GM12891 (cell line): ENCODE measurements at regions not wholly inside any gene's neighbourhood (a gene's known extent, or its start where the extent isn't known, plus 50 kb on each side); places are given as distances from the start of the nearest gene placed in this dataset.
"Not testable (repeated sequence)": the region's sequence is repeated elsewhere in the genome, so short reads cannot be mapped to it uniquely, and the experiment has no call there.

ENCODE experiments used
- DNase-seq: peaks from one replicate; pipeline ENCODE4 v3.0.0; 2011; ENCODE audit warnings: low spot score; ENCODE audit not compliant: insufficient read length
- FAIRE-seq: peaks from 2 replicates; lab custom pipeline; 2011; peaks lifted over from hg19 to GRCh38; lab: Jason Lieb, UNC
- PAX5 ChIP-seq: IDR thresholded peaks from 2 replicates; pipeline ENCODE4 v1.6.1; 2011; ENCODE audit warnings: low read length, moderate library complexity, mild to moderate bottlenecking; ENCODE audit not compliant: insufficient read depth, severe bottlenecking
- POLR2A ChIP-seq: IDR thresholded peaks from 2 replicates; pipeline ENCODE4 v1.6.1; 2011; ENCODE audit warnings: low read depth, low read length, control low read depth
- POLR2AphosphoS5 ChIP-seq: IDR thresholded peaks from 2 replicates; pipeline ENCODE4 v1.6.1; 2011; ENCODE audit warnings: low read depth, low read length, control low read depth
- POU2F2 ChIP-seq: IDR thresholded peaks from 2 replicates; pipeline ENCODE4 v1.6.1; 2011; ENCODE audit warnings: low read depth, mild to moderate bottlenecking, control low read depth, low read length, moderate library complexity
- SPI1 ChIP-seq: IDR thresholded peaks from 2 replicates; pipeline ENCODE4 v1.6.1; 2011; ENCODE audit warnings: low read depth, low read length, control low read depth
- TAF1 ChIP-seq: IDR thresholded peaks from 2 replicates; pipeline ENCODE4 v1.6.1; 2011; ENCODE audit warnings: low read depth, low read length, control low read depth

- TF ChIP-seq PAX5 = no peak
- TF ChIP-seq TAF1 = no peak
- TF ChIP-seq SPI1 = no peak
- TF ChIP-seq POLR2A = no peak
- no peak for TF ChIP-seq POU2F2
- FAIRE-seq (no peak), DNase-seq (no peak)
These were observed 82.0 kb upstream of the SLC39A10 start for GRCh38 chr2:195575016-195575415.

DNA sequence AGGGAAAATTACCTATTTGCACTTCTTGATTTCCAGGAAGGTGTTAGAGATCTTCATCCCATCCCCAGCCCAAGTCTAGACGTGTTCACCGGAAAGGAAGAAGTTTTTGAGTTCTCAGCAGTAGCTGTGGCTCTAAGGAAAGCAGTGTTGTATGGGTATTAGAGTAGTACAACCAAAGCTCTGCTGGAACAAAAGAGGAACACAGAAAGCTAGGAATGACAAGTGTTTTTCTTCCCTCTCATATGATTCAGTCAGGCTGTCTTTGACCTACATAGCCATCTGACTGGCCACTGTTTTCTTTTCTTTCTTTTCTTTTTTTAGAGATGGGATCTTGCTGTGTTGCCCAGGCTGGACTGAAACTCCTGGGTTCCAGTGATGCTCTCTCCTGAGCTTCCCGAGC is 82.7 kb upstream of the SLC39A10 start:
- TF ChIP-seq PAX5 = no peak
- TF ChIP-seq POU2F2 = no peak
- TF ChIP-seq POLR2AphosphoS5 = no peak
- TF ChIP-seq TAF1 = no peak
- no peak for TF ChIP-seq SPI1
- no peak for TF ChIP-seq POLR2A
- FAIRE-seq = no peak
- DNase-seq = no peak

- TF ChIP-seq TAF1 (no peak), POU2F2 (no peak), POLR2A (no peak), PAX5 (no peak), SPI1 (no peak), POLR2AphosphoS5 (no peak)
- DNase-seq (no peak), FAIRE-seq (no peak)
These were observed 83.9 kb upstream of the SLC39A10 start for GRCh38 chr2:195572895-195573683.

DNA sequence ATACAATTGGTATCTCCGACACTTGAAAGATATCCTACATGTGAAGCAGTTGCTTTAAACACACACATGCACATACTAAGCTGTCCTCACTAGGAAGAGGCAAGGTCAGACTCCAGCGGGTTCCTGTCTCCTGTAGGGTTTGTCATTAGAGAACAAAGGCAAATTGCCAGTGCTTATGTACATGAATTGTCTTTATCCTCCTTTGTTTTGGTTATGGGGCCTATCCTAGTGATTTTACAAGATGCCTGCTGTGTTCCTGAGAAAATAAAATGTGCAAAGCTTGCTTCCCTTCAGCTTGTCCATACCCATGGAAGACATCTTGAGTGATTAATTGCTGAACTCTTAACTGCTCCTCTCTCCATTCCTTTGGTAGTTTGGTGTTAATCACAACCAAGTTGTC is 86.7 kb upstream of the SLC39A10 start:
- FAIRE-seq = no peak
- DNase-seq = no peak
- TF ChIP-seq POLR2A (no peak), PAX5 (no peak), SPI1 (no peak), POU2F2 (no peak)

GRCh38 chr2:195569255-195569654 is 87.8 kb upstream of the SLC39A10 start:
- no peak for DNase-seq
- no peak for TF ChIP-seq POLR2AphosphoS5
- no peak for TF ChIP-seq PAX5
- no peak for TF ChIP-seq POU2F2
- no peak for TF ChIP-seq POLR2A
- TF ChIP-seq TAF1 = no peak
- TF ChIP-seq SPI1 = no peak
- FAIRE-seq = no peak

DNA sequence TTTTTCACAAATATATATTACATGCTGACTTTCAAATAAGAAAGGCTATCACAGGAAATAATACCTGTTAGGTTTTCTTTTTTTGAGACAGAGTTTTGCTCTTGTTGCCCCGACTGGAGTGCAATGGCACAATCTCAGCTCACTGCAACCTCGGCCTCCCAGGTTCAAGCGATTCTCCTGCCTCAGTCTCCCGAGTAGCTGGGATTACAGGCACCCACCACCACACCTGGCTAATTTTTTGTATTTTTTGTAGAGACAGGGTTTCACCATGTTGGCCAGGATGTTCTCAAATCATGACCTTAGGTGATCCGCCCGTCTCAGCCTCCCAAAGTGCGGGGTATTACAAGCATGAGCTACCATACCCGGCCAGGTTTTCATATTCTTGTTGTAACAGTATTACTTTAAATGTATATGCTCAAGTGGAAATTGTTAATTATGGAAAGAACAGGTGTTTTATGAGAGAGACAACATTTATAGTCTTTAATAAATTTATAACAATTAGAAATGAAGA is 92.3 kb upstream of the SLC39A10 start:
- not testable (repeated sequence) for FAIRE-seq, DNase-seq

GRCh38 chr2:195563857-195564512 is 93.0 kb upstream of the SLC39A10 start:
- TF ChIP-seq PAX5 = no peak
- DNase-seq (no peak), FAIRE-seq (no peak)

DNA sequence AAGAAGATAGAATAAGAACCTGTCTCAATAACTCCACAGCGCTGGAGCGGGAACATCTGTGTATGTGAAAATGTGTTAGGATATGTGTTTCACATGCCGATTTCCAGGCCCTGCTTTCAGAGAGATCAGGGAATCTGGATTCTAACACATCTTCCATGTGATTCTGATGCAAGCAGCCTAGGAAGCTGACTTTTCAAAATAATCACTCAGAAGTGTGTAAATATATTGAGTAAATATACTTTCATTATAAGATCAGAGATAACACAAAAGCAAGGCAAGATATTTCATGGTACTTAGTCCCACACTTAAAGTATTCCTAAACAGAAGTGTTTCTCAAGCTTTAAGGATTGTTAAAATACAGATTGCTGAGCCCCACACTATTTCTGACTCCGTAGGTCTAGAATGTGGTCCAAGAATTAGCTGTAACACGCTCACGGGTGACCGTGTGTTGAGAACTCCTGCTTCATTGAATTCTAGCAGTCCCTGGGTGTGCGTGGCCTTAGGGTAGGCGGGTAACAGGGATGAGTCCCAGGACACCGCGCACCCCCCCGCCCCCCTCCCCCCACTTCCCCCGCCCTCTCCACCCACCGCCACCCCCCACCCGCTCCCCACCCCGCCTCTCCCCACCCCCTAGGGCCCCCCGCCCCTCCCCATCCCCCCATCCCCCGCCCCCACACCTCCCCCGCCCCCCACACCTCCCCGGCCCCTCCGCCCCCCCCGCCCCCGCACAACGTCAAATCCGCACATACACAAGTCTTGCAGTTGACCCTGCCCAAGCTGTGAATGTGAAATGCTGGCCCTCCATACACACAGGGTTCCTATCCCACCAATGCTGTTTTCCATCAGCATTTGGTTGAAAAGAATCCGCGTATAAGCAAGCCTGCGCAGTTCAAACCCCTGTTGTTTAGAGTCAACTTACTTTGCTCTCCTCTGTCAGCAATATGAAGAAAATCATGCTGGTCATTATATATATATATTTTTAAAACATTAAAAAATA is 94.2 kb upstream of the SLC39A10 start:
- no peak for DNase-seq
- FAIRE-seq = peak; percentile 35
- TF ChIP-seq POLR2AphosphoS5 (no peak), POLR2A (no peak), POU2F2 (no peak), PAX5 (no peak), SPI1 (no peak), TAF1 (no peak)
